Ishikawa (cell line): ENCODE measurements at regions not wholly inside any gene's neighbourhood (a gene's known extent, or its start where the extent isn't known, plus 50 kb on each side); places are given as distances from the start of the nearest gene placed in this dataset.

Experiments used
- CREB1 ChIP-seq: IDR thresholded peaks from 2 replicates; pipeline ENCODE4 v1.6.1; 2012; ENCODE audit warnings: low read depth
- EP300 ChIP-seq: IDR thresholded peaks from 2 replicates; pipeline ENCODE4 v1.6.1; 2012; ENCODE audit warnings: borderline replicate concordance
- FOXM1 ChIP-seq: IDR thresholded peaks from 2 replicates; pipeline ENCODE4 v1.6.1; 2012; ENCODE audit warnings: low read depth, borderline replicate concordance
- RAD21 ChIP-seq: IDR thresholded peaks from 2 replicates; pipeline ENCODE4 v1.6.1; 2012; ENCODE audit warnings: low read depth
- REST ChIP-seq: IDR thresholded peaks from 2 replicates; pipeline ENCODE4 v1.6.1; 2012; ENCODE audit warnings: low read depth, mild to moderate bottlenecking
- TCF12 ChIP-seq: IDR thresholded peaks from 2 replicates; pipeline ENCODE4 v1.6.1; 2012; ENCODE audit warnings: low read depth
- TEAD4 ChIP-seq: IDR thresholded peaks from 2 replicates; pipeline ENCODE4 v1.6.1; 2012
- USF1 ChIP-seq: IDR thresholded peaks from 2 replicates; pipeline ENCODE4 v1.6.1; 2012
- TF ChIP-seq, protein P1 (sequence below): IDR thresholded peaks from 2 replicates; pipeline ENCODE4 v1.6.1; 2012

DNA sequence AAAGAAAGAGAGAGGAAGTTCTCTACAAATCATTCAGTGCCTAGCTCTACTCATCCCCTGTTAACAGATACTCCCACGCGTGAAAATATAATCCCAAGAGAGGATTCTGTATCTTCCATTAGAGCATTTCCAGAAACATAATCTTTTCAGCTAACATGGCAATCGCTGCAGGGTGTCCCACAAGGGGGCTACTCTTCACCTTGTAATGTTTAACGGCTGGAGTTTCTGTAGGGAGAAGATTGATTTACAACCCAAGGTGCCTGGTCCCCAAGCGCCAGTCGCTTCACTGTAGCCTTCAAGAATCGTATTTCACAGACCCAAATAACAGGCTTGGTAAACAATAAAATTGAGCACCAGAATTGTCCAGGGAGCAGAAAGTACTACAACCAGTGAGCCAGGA is 318.7 kb downstream of the TLE1 start:
- TF ChIP-seq REST (no peak), TCF12 (no peak), USF1 (no peak), RAD21 (no peak), CREB1 (no peak), EP300 (no peak), TEAD4 (no peak), FOXM1 (no peak)
- TF ChIP-seq, protein P1, sequence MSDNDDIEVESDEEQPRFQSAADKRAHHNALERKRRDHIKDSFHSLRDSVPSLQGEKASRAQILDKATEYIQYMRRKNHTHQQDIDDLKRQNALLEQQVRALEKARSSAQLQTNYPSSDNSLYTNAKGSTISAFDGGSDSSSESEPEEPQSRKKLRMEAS: no peak
